Kidney epithelial cell (primary cell): ENCODE measurements at regions not wholly inside any gene's neighbourhood (a gene's known extent, or its start where the extent isn't known, plus 50 kb on each side); places are given as distances from the start of the nearest gene placed in this dataset.

Source experiments
- DNase-seq: peaks from one replicate; pipeline ENCODE4 v3.0.0-alpha.2; 2010; ENCODE audit warnings: low read depth
- H3K27me3 ChIP-seq: 2 replicates; pipeline ENCODE4 v1.6.0; 2011; ENCODE audit warnings: low read length; ENCODE audit not compliant: control insufficient read depth, insufficient read depth
- H3K36me3 ChIP-seq: 2 replicates; pipeline ENCODE4 v1.5.1; 2011; ENCODE audit warnings: low read length; ENCODE audit not compliant: control insufficient read depth, insufficient read depth
- H3K4me3 ChIP-seq: 2 replicates; pipeline ENCODE4 v1.5.1; 2011; ENCODE audit warnings: low read depth, mild to moderate bottlenecking, control low read depth, low read length
- CTCF ChIP-seq: IDR thresholded peaks from 2 replicates; pipeline ENCODE4 v1.5.1; 2011; ENCODE audit warnings: mild to moderate bottlenecking, moderate library complexity, low read length, control low read depth, inconsistent platforms; ENCODE audit not compliant: insufficient read depth, poor library complexity, severe bottlenecking

DNA sequence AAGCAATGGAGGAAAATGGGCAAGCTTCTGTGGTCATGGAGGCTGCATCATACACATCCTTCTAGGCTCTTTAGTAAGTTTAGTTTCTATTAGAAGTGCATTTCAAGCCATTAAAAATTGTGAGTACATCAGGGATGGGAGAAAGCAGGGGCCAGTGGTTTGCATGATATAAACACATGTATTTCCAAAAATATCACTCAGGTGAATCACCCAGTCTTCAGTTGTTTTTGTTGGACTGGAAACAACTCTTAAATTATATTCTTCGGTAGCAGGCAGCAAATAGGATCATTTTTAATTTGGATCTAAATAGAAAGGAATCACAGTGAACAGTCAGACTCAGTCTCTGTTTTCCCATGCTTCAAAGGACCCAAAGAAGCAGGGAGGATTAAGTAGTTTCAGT lies 657.9 kb downstream of the TLR4 start:
- TF ChIP-seq CTCF, result no peak
- Histone ChIP-seq H3K36me3 (no peaks in the 10 kb centered on the region), H3K4me3 (no peak overlapping the region), H3K27me3 (no peaks in the 10 kb centered on the region)
- DNase-seq, result no peak

GRCh38 chr9:118362596-118362995 lies 658.4 kb downstream of the TLR4 start:
- Histone ChIP-seq H3K4me3 (no peak overlapping the region), H3K27me3 (no peaks in the 10 kb centered on the region), H3K36me3 (no peaks in the 10 kb centered on the region)
- no peak for TF ChIP-seq CTCF
- no peak for DNase-seq

GRCh38 chr9:118364266-118365106 lies 660.3 kb downstream of the TLR4 start:
- no peaks in the 10 kb centered on the region for H3K27me3 ChIP-seq
- TF ChIP-seq CTCF, result no peak
- H3K36me3 ChIP-seq, result no peaks in the 10 kb centered on the region
- H3K4me3 ChIP-seq, result no peak overlapping the region
- no peak for DNase-seq

DNA sequence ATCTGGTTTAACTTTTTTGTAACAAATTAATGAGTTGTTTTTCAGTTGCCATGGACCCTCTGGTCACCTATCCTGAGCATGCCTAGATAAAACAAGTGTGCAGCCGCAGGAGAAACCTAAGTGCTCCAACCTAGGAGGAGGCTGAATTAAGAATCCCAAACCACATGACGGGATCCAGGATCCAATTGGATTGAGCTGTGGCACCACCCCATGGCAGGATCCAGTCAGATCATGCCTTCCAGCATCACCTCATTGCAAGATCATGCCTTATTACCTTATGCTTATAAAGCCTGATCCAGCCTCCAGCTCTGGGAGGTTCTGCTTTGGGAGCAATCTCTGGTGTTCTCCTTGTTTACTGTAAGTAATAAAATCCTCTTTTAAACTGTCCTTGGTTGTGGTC lies 662.0 kb downstream of the TLR4 start:
- TF ChIP-seq CTCF, result no peak
- no peaks in the 10 kb centered on the region for H3K36me3 ChIP-seq

DNA sequence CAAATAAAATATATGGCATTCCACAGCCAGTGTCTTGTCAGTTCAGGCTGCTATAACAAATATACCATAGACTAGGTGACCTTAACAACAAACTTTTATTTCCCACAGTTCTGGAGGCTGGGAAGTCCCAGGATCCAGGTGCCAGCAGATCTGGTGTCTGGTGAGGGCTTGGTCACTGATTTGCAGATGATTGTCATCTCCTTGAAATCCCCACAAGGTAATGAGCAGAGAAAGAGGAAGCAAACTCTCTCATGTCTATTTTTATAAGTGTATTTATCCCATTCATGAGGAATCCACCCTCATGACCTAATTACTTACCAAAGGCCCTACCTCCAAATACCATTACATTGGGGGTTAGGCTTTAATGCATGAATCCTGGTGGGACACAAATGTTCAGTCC lies 663.2 kb downstream of the TLR4 start:
- Histone ChIP-seq H3K4me3 (no peak overlapping the region), H3K36me3 (no peaks in the 10 kb centered on the region), H3K27me3 (no peaks in the 10 kb centered on the region)
- DNase-seq, result no peak
- no peak for TF ChIP-seq CTCF

More for the DNA sequence above, 662.0 kb downstream of the TLR4 start:
- Histone ChIP-seq H3K27me3 (no peaks in the 10 kb centered on the region), H3K4me3 (no peak overlapping the region)
- DNase-seq, result no peak
